Activated B cell treated with CpG ODN at 0.5 μM for 24 hours (primary cell): ENCODE measurements at regions not wholly inside any gene's neighbourhood (a gene's known extent, or its start where the extent isn't known, plus 50 kb on each side); places are given as distances from the start of the nearest gene placed in this dataset.

ENCODE experiments used
- ATAC-seq: fragments of 200-7000 bp; cut with Tn5 transposase; one replicate; pipeline ENCODE4 v1.10.0; 2021; ENCODE audit warnings: low read depth, mild to moderate bottlenecking, moderate library complexity
- CTCF ChIA-PET: fragments of 350-600 bp; sonication (Branson Sonifier 250); formaldehyde crosslinking; loops from one replicate; lab custom pipeline; 2021; ENCODE audit warnings: antibody characterized with exemption; lab: Charles Lee
- POLR2A ChIA-PET: fragments of 350-600 bp; sonication (Branson Sonifier 250); formaldehyde crosslinking; loops from one replicate; lab custom pipeline; 2021; ENCODE audit warnings: antibody characterized with exemption; lab: Charles Lee
- DNase-seq: peaks from one replicate; pipeline ENCODE4 v3.0.0; 2022
- H3K27ac Mint-ChIP-seq: one replicate; pipeline ENCODE4 v1.8.0; 2020; ENCODE audit warnings: mixed read lengths
- H3K27me3 Mint-ChIP-seq: one replicate; pipeline ENCODE4 v1.8.0; 2021; ENCODE audit warnings: mixed read lengths
- H3K36me3 Mint-ChIP-seq: one replicate; pipeline ENCODE4 v1.8.0; 2021; ENCODE audit warnings: low read depth, mixed read lengths
- H3K4me1 Mint-ChIP-seq: one replicate; pipeline ENCODE4 v1.8.0; 2021; ENCODE audit warnings: mixed read lengths
- H3K4me3 Mint-ChIP-seq: one replicate; pipeline ENCODE4 v1.8.0; 2020; ENCODE audit warnings: mild to moderate bottlenecking, mixed read lengths
- H3K9me3 Mint-ChIP-seq: one replicate; pipeline ENCODE4 v1.8.0; 2020; ENCODE audit warnings: mixed read lengths
- CTCF ChIP-seq: fragments of 200-600 bp; IDR thresholded peaks from one replicate; pipeline ENCODE4 v1.8.0; 2022; ENCODE audit warnings: antibody characterized with exemption, mild to moderate bottlenecking
- intact Hi-C: fragments of 100-400 bp; cut with micrococcal nuclease; formaldehyde crosslinking; loops from one replicate; pipeline ENCODE4 v1.15.1; 2024

GRCh38 chr20:48531505-48531904 is 296.3 kb downstream of the PREX1 start:
- no peaks in the 10 kb centered on the region for H3K4me1 Mint-ChIP-seq
- ATAC-seq (no peak), DNase-seq (no peak)
- H3K36me3 Mint-ChIP-seq: no peaks in the 10 kb centered on the region
- H3K4me3 Mint-ChIP-seq: no peak overlapping the region
- peaks cover 5% of the 10 kb centered on the region for H3K27me3 Mint-ChIP-seq
- H3K27ac Mint-ChIP-seq: no peak overlapping the region
- intact Hi-C loops: no loop called here
- TF ChIP-seq CTCF: no peak
- ChIA-PET POLR2A (no interaction called here), CTCF (no interaction called here)
- no peaks in the 10 kb centered on the region for H3K9me3 Mint-ChIP-seq

- no peak for TF ChIP-seq CTCF
- ChIA-PET POLR2A (no interaction called here), CTCF (no interaction called here)
- DNase-seq (no peak), ATAC-seq (no peak)
- no peaks in the 10 kb centered on the region for H3K9me3 Mint-ChIP-seq
- H3K4me3 Mint-ChIP-seq: no peak overlapping the region
- H3K4me1 Mint-ChIP-seq: no peaks in the 10 kb centered on the region
- no peaks in the 10 kb centered on the region for H3K36me3 Mint-ChIP-seq
- intact Hi-C loops: no loop called here
- no peak overlapping the region for H3K27ac Mint-ChIP-seq
- H3K27me3 Mint-ChIP-seq: peaks cover 5% of the 10 kb centered on the region
These were observed 296.8 kb downstream of the PREX1 start for GRCh38 chr20:48530957-48531356.

GRCh38 chr20:48528346-48528745 is 299.5 kb downstream of the PREX1 start:
- CTCF ChIA-PET: no interaction called here
- Mint-ChIP-seq H3K4me3 (no peak overlapping the region), H3K27ac (no peak overlapping the region), H3K27me3 (peaks cover 5% of the 10 kb centered on the region), H3K4me1 (no peaks in the 10 kb centered on the region), H3K36me3 (no peaks in the 10 kb centered on the region), H3K9me3 (no peaks in the 10 kb centered on the region)
- no peak for DNase-seq
- TF ChIP-seq CTCF: no peak
- POLR2A ChIA-PET: no interaction called here
- ATAC-seq: no peak
- intact Hi-C loops: no loop called here

GRCh38 chr20:48527771-48528170 is 300.0 kb downstream of the PREX1 start:
- no peaks in the 10 kb centered on the region for H3K9me3 Mint-ChIP-seq
- intact Hi-C loops: no loop called here
- DNase-seq (no peak), ATAC-seq (no peak)
- no peaks in the 10 kb centered on the region for H3K4me1 Mint-ChIP-seq
- CTCF ChIA-PET: no interaction called here
- H3K27ac Mint-ChIP-seq: no peak overlapping the region
- no peaks in the 10 kb centered on the region for H3K36me3 Mint-ChIP-seq
- no peak overlapping the region for H3K4me3 Mint-ChIP-seq
- POLR2A ChIA-PET: no interaction called here
- H3K27me3 Mint-ChIP-seq: peaks cover 9% of the 10 kb centered on the region
- no peak for TF ChIP-seq CTCF

- no peak overlapping the region for H3K4me3 Mint-ChIP-seq
- intact Hi-C loops: no loop called here
- ATAC-seq: no peak
- no peaks in the 10 kb centered on the region for H3K9me3 Mint-ChIP-seq
- CTCF ChIA-PET: no interaction called here
- no peak for TF ChIP-seq CTCF
- peaks cover 9% of the 10 kb centered on the region for H3K27me3 Mint-ChIP-seq
- no peak overlapping the region for H3K27ac Mint-ChIP-seq
- no peak for DNase-seq
- H3K36me3 Mint-ChIP-seq: no peaks in the 10 kb centered on the region
- POLR2A ChIA-PET: no interaction called here
- H3K4me1 Mint-ChIP-seq: no peaks in the 10 kb centered on the region
These were observed 300.9 kb downstream of the PREX1 start for GRCh38 chr20:48526936-48527335.
